NCI-H446 treated with DMSO at 0.1 percent for 48 hours (cell line): ENCODE measurements at regions not wholly inside any gene's neighbourhood (a gene's known extent, or its start where the extent isn't known, plus 50 kb on each side); places are given as distances from the start of the nearest gene placed in this dataset.
A peak's percentile ranks its signal among the peaks of the same experiment; 100 is the strongest.

Experiments used
- DNase-seq: peaks from one replicate; lab custom pipeline; 2025; lab: John Stamatoyannopoulos, UW

DNA sequence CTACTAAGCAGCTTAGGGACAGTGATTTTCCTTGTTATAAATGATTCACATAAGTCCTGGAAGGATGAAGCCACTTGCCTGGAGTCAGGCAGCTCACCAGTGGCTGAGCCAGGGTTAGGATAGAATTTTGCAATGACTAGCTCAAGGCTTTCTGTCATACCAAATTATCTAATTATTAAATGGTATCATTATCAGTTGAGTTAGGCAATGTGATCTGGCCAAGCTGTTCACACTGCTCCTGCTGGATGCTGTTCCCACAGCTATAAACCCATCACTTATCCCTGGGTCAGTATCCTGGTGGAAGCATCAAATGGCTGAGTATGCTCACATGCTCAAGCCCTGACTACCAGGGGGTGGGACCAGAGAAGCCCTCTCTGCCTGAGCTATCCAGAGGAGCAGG, 235.2 kb downstream of the MTX2 start:
- no peak for DNase-seq

DNA sequence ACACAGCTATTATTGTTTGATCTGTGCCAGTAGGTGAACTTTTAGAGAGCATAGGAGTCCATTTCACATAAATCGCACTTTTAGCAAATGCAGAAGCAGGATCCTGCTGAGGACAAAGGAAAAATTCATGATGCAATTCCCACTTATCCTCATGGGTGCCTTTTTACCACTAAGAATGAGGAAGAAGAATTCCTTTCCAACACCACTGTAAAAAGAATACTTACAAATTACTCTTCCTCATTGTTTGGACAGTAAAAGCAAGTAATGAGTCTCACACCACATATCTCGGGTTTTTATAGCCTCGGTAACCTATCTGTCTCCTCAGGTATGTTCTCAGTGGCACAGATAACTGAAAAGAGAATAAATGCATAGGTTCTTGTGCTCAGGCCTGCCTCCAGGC, 238.5 kb downstream of the MTX2 start:
- no peak for DNase-seq

DNA sequence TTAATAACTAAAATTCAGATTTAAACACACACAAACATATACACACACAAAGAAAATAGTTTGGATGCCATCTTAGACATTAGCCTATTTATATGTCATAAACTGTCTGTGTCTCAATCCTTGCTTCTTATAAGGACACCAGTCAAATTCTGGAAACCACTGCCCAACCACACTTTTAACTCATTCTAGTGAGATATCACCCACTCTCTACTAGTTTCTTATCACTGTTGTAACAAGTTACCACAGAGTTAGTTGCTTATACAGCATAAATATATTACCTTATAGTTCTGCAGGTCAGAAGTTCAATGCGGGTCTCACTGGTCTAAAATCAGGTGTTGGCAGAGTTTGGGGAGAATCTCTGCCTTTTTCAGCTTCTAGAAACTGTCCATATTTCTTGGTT, 239.1 kb downstream of the MTX2 start:
- DNase-seq: no peak

DNA sequence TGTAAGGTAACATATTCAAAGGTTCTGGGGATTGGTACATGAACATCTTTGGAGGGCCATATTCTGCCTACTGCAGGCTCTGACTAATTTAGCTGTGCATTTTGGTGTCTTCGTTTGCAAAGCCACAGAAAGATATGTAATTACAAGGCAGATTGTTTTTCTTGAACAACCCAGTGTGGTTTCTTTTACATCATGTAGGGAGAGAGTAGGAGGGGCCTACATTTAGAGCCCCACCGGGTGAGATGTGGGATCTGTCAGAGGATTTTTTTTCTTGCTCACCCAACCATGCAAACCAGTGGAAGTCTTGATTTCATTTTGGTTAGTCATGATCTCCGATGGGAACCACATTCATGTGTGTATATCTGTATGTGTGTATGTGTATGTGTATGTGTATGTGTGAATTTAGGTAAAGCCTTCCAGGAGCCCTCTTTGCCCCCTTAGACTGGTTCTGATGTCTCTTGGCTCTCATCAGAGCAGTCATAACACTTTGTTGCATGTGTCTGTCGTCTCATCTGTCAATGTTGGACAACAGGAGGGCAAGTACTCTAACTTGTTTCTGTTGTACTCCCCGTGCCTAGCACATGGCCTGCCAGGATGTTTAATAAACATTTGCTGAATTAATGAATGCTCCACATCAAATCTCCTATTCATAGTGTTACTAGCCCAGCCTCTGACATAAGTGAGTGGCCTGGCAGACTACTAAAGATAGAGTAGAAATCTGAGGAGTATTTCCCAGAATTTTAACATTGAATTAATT, 239.9 kb downstream of the MTX2 start:
- DNase-seq: no peak

DNA sequence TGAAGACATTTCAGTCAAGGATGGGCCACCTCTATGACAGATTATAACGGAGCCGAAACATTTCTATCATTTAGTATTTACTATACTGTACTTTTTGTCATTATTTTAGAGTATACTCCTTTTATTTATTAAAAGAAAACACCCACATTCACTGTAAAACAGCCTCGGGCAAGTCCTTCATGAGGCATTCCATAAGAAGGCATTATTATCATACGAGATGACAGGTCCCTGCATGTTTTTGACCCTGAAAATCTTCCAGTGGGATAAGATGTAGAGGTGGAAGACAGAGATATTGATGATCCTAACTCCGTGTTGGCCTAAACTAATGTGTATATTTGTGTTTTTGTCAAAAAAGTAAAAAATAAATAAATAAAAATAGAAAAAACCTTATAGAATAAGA, 245.0 kb downstream of the MTX2 start:
- DNase-seq: no peak

DNA sequence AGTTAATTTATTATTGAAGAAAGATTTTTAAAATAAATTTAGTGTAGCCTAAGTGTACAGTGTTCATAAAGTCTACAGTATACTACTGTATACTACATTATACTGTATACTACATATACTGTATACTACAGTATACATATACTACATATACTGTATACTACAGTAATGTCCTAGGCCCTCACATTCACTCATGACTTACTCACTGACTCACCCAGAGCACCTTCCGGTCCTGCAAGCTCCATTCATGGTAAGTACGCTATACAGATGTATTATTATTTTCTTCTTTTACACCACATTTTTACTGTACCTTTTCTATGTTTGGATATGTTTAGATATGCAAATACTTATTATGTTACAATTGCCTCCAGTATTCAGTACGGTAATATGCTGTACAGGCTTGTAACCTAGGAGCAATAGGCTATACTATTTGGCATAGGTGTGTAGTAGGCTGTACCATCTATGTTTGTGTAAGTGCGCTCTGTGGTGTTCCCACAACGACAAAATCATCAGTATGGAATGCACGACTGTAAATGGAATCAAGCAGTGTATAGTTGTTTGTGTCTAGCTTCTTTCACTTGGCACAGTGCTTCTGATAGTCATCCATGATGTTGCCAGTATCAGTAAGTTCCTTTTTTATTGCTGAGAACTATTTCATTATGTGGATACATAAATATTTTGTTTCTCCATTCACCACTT, 245.7 kb downstream of the MTX2 start:
- DNase-seq: no peak

DNA sequence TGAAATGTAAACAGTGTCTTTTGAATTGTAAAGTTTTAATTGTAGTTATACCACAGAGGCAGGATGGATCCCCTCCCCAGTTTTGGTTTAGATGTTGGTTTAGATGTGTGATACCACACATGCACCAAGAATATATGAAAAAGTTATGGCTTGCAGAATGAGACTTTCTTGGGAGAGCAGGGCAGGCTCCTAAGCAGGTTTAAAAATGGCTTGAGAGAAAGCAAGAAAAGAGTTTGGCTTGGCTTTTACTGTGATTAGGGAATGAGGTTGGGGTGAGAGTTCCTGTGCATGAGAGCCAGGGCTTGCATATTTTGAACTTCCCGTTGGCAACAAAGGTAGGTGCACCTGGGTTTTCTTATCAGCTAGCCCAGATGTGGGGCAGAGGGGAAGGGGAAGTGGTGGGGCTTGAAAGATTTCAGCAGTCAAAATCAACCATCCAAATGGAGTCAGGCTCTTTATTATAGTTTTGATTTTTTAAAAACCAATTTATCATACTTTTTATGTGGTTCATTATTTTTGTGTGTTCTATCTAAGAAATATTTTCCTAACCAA, 246.9 kb downstream of the MTX2 start:
- DNase-seq: no peak

DNA sequence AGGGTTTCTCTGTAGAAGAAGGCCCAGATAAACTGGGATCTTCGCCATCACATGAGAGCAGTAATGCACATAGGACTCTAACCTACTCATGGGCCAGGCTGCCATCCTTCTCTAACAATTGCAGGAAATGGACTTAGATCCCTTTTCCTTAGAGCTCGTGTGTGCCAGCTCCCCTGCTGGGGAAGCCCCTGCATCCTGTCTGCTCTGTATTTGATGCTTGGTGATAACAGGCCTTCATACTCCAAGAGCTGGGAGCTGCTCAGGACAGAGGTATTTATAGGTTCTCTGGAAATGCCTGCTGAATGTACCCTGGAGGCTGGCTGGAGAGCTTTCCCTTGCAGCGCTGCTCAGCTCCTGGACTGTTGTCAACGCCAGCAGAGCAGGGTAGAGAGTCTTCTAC, 249.6 kb downstream of the MTX2 start:
- DNase-seq: no peak

GRCh38 chr2:176521878-176522670, 252.8 kb downstream of the MTX2 start:
- no peak for DNase-seq

GRCh38 chr2:176525086-176525485, 255.8 kb downstream of the MTX2 start:
- DNase-seq: no peak

DNA sequence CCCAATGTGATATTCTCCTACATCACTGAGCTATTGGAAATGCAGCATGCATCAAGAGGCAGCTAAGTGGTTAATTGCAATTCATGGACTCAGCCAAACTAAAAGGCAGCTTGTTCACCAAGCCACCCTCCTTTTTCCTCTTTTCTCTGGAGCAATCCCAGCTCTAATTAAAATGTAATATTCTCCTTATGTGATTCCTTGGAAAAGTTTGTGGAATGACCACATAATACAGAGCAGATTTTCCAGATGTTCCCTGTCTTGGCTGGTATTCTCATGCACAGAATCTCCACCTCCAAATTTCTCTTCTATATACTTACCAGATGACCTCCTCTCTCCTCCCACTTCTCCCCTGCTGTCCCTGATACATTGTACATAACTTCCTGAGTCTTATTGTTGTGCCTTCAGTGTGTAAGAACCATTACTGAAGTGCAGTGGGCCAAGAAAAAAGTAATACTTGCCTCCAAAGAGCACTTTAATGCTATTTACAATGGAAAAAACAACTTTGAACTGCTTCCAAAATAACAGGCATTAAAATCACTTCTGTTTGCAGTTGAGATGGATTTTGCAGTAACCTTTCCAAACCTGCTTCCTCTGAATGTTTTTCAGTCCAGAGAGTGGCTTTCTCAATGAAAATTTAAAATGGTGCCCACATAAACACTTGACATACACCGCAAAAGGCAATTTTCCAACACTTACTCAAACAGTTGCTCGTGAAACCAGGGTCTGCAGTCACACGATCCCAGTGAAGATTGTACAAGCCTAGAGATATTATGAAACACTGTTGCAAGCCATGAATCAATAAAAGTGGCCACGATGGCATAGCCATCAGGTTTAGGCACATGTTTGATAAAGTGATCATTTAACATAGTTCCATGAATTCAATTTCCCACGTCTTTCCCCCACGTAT, 258.0 kb downstream of the MTX2 start:
- DNase-seq: peak; percentile 5

DNA sequence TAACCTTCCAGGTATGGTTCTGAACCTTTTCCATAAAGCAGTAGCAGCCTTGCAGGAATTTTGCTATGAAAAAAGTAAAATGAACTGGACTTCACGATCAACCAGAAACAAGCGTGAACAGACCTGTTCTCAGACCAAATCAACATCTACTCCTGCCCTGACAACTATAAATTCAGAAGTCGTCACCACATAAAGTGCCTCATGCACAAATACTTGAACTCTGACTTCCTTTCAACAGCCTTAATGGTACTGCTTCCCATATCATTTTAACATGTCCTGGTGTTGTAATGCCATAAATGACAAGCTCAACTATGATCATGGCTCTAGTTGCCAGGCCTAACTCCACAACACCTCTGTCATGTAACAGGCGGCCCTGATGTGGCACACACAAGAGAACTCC, 262.4 kb downstream of the MTX2 start:
- no peak for DNase-seq

DNA sequence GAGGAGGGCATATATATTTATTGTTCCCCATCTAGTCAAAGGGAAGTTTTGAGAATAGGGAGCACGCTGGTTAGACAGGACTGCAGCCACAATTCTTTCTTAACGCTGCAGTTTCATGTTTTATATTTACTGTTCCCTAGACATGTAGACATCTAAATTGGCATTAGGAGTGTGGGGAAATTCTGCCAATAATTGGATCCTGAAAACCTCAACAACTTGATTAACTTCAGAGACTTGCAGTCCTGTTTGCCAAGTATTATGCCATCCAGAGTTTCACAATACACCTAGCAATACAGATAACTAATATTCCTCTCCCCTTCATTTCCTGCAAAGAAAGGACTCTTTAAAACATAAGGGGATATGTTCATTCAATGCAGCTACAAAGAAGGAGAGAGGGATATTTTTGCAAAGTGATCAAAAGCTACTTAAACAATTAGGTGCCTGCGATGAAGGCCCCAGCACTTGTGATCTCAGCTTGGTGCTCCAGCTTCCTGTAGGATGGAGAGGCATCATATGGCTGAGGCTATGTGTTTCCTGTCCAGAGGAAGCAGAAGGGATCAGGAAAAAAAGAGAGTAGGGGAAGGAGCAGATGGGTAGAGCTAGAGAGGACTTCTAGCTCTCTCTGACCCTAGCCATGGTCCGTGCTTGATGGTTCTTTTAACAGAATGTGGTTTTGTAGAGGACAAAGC, 264.4 kb downstream of the MTX2 start:
- no peak for DNase-seq

GRCh38 chr2:176534798-176535466, 265.7 kb downstream of the MTX2 start:
- DNase-seq: peak; percentile 9

GRCh38 chr2:176535467-176536113, 266.3 kb downstream of the MTX2 start:
- no peak for DNase-seq

- no peak for DNase-seq
Observed at GRCh38 chr2:176536439-176537133, 267.3 kb downstream of the MTX2 start.

DNA sequence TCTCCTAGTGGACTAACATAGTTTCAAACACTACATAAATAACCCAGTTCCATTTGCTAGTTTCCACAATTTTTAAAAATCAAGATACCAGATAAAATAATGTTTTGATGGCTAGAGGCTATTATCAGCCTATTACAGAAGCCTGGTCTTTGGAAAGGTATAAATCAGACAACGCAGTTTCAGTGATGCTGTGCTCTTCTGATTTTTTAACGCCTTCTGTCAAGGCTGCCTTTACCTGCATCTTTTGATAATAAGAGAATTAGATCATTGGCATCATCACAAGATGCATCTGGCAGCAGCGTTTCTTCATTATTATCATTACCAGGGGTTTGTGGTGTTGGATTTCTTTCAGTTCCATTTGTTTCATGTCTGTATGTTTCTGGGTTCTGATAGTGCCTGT, 268.7 kb downstream of the MTX2 start:
- no peak for DNase-seq

GRCh38 chr2:176540995-176541394, 271.8 kb downstream of the MTX2 start:
- DNase-seq: no peak

DNA sequence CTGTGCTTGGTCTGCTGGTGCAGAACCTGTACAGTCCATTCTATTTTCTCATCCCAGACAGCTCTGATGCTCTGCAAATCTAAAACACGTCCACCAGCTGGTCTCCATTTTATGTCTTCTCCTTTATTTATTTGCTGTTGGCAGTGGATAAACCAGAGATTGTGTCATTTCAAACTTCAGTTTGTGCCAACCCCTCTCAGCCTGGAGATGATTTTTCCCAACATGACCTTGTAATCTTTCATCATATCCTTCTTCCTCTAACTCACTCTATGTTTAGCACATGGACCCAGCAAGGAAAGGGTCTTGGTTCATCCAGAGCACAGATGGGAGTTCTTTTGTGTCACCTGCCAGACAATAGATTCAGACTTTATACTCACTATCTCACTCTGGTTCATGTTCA, 273.2 kb downstream of the MTX2 start:
- DNase-seq: no peak
